Activated naive CD4-positive, alpha-beta T cell treated with Interleukin-2 at 50 U/mL for 16 hours (primary cell): ENCODE measurements at regions not wholly inside any gene's neighbourhood (a gene's known extent, or its start where the extent isn't known, plus 50 kb on each side); places are given as distances from the start of the nearest gene placed in this dataset.

Experiments used
- DNase-seq: peaks from one replicate; pipeline ENCODE4 v3.0.0-alpha.2; 2020

- DNase-seq = no peak
These were observed 1241.5 kb downstream of the BRD1 start for GRCh38 chr22:48585916-48586798.

DNA sequence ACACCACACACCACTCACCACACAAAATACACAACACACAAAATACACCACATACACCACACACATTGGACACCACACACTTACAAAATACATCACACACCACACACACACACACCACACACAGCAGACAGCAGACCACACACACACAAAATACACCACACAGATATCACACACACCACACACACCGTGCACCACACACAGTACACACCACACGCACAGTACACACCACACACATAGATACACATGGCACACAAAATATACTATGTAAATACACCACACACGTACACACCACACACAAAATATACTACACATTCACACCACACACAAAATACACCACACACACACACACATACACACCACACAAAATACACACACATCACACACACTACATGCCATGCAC lies 1243.5 kb downstream of the BRD1 start:
- DNase-seq = no peak

DNA sequence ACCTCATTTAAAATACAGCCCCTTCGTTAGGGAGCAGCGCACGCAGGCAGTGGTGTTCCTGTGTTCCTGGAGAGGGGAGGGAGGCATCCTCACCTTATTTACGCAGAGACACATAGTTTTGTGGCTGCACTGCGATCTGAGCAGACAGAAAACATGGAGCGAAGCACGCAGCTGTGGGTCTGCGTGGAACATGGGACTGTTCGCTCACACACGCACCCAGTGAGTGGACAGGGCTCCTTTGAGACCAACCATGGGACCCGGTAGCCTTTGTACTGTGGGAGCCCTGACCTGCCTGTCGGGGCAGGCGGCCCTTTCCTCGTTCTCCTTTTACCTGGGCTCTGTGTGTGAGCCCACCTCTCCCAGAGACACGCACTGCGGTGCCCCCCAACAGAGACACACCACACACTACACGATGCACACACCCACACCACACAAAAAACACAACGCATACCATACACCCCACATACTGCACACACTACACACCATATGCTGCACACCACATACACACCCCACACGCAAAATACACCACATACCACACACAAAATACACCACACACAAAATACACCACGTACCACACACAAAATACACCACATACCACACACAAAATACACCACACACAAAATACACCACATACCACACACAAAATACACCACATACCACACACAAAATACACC lies 1245.7 kb downstream of the BRD1 start:
- no peak for DNase-seq

GRCh38 chr22:48581205-48581766 lies 1246.4 kb downstream of the BRD1 start:
- no peak for DNase-seq

GRCh38 chr22:48580481-48580970 lies 1247.1 kb downstream of the BRD1 start:
- DNase-seq = no peak

DNA sequence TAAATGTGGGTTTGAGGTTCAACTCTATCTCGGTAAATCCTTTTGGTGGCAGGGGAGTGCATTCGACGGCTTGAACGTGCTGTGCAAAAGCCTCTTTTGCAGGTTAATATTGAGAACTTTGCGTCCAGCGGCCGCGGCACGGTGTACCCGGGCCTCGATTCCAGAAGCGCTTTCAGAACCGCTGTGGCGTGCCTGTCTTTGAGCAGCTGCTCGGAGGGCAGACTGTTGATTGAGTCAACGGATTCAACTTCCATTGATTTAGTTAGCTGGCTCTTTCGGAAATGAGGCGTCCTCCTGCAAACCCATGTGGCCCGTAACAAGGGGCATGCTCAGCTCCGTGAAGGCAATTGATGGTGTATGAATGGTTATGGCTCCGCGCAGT lies 1247.8 kb downstream of the BRD1 start:
- no peak for DNase-seq

DNA sequence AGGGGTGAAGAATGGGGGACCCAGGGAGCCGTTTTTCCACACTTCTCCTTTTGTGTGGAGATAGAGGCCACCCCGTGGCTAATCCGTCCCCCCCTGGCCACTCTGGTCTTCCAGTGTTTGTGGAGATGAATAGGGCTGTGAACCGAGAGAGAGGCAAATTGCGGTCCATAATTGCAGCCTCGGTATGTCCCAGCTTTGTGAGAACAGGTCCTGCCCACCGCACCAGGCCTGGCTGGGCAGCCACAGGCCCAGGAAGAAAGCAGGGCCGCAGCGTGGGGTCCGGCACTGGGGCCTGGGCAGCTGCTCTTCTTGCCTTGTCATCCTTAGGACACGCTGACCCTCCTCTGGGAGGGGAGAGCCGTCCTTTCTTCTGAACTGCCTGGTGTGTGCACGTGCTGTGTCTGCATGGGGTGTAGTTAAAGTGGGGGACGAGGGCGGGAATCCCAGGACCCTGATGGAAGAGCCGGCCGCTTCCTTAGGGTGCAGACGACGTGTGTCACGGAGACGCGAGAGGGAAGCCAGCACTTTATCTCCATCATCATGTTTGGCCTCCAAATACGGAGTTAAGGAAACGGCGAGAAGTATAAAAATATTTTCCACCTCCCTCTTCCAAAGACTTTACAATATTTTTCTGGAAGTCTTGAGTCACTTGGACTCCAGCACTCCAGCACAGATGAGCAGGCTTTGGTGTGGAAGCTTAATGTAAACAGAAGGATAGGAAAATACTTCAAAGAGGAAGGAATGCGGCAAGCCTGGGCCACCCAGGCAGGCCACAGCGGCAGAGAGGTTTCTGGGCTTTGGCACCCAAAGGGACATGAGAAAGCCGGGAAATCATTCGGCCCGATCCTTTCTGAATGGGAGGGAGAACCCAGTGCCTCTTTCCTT lies 1248.4 kb downstream of the BRD1 start:
- DNase-seq = no peak

GRCh38 chr22:48578138-48579042 lies 1249.3 kb downstream of the BRD1 start:
- no peak for DNase-seq

- DNase-seq = no peak
These were observed 1250.0 kb downstream of the BRD1 start for GRCh38 chr22:48577691-48578090.

GRCh38 chr22:48577014-48577690 lies 1250.5 kb downstream of the BRD1 start:
- DNase-seq = no peak

DNA sequence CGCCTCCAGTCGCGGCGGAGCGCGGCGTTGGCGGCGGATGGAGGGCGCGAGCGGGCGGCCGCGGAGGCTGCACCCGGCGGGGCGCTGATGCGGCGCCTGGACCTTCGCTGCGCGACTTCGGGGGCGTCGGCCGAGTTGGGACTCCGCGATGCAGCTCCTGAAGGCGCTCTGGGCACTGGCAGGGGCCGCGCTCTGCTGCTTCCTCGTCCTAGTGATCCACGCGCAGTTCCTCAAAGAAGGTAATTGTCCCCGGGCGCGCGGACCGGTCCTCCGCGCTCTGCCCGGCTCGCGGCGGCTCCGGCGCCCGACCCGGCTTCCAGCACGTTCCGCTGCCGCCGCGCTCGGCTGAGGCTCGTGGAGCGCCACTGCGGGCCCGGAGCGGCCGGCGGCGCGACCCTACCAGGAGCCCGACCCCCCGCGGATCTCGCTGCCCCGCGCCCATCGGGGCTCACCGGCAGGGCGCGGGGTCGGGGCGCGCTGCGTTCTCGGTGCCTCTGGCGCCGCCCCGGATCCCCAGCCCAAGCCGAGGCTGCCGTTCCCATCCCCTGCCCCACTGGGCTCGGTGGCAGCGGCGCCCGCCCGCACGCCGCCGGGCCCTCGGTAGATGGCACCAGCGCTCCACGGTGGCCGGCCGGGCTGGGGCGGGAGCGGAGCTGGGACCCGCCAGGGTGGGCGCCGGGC lies 1251.2 kb downstream of the BRD1 start:
- no peak for DNase-seq

DNA sequence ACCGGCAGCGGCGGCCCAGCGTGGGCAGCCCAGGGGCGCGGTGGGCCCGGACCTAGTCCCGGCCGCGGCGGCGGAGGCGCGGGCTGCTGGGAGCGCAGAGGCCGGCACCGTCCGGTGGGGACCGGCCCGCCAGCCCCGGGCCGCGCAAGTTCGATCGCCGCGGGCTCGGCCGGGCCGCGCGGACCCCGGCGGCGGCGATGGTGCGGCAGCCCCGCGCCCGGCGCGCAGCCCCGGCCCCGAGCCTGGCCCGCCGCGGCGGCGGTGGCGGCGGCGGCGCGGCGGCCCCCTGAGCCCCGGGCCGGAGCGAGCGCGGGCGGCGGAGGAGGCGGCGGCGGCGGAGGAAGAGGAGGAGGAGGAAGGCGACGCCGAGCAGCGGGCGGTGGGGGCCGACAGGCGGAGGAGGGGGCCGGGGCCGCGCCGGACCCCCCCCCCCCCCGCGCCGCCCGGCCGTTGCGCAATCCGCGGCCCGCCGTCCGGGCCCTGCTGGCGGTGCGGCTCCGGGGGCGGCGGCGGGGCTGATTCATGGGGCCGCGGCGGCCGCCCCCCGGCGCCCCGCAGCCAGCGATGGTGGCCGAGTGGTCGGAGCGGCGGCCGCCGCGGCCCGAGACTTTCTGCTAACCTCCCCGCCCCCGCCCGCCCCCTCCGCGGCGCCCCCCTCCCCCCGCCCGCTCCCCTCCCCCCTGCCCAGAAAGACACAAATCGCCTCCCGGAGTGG lies 1251.9 kb downstream of the BRD1 start:
- no peak for DNase-seq

DNA sequence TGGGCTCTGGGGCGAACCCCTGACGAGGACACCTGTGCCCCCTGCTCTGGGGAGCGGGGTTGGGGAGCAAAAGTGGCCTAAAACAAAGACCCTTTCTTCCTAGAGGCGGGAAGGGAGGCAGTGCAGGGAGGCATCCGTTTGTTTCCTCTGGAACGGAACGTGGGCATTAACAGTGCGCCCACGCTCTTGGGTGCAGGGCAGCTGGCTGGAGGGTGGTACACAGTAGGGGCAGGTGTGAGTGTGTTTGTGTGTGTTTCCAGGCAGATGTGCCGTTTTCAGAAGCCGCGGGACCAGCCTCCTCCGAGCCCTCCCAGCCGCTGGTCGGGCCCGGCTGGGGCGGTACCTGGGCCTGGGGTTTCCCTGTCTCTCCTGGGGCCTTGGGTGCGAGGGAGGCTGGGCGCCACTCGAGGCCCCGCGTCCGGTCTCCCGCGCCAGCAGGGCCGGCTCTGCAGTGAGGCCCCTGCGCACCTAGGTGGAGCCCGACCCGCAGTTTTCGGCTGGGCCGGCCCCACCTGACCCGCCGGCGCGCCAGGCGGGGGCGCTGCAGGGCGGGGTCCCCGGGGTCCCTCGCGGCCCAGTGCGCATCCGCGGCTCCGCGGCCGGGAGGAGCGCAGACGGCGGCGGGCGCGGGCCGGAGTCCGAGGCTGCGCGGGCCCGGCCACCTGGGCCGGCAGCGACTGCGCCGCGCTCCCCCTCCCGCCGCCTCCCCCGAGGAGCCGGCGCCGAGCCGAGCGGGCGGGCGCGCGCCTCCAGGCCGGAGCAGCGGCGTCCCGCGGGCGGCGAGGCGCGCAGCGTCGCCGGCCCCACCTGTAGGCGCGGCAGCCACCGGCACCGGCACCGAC lies 1252.7 kb downstream of the BRD1 start:
- DNase-seq = no peak

DNA sequence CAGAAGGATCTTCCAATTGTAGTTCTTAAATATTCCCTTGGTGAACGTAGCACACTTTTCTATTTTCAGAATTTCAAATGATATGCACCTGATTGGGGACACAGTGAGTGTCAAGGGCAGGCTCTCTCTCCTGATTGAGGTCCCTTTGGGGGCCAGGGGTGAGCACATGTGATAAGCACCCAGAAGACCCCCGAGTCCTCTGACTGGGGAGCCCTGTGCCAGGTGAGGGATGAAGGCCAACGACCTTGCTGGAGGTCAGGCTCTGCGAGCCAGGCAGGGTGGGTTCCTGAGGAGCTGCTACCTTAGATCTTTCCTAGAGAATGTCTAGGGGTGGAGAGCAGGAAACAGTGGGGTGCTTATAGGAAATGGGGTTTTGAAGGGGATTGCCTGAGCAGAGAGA lies 1253.9 kb downstream of the BRD1 start:
- no peak for DNase-seq

DNA sequence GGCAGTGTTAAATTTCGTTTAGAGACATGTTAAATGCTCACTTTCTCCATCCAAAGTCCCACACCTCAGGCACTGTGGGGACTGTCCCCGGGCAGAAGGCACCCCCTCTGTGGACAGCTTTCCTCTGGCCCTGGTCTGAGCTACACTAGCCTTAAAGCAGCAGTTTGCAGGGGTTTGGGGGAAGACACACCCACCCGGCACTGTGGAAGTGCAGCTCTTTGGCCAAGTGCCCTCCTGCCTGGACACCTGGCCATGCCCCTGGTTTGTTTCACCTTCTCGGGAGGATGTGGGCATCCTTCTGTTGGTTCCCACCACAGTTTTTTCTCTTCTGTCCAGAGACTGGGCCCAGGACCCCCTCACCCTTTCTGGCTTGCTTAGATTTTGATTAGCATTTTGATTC lies 1254.7 kb downstream of the BRD1 start:
- no peak for DNase-seq

DNA sequence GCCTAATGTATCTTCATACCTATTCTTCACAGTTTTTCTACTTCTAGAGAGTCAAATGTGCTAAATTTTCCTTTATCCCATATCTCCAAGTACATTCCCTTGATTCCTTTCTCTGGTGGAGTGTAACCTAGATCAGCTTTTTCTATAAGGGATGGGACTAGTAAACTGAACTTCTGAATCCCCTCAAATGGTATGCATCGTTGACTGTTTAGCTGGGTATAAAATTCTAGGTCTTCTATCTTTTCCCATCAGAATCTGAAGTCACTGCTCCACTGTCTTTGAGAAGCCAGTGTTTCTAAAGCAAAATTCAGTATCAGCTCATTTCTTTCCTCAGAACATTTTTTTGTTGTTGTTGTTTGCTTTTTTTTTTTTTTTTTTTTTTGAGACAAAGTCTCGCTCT lies 1256.8 kb downstream of the BRD1 start:
- DNase-seq = no peak

GRCh38 chr22:48569476-48570233 lies 1258.0 kb downstream of the BRD1 start:
- no peak for DNase-seq

DNA sequence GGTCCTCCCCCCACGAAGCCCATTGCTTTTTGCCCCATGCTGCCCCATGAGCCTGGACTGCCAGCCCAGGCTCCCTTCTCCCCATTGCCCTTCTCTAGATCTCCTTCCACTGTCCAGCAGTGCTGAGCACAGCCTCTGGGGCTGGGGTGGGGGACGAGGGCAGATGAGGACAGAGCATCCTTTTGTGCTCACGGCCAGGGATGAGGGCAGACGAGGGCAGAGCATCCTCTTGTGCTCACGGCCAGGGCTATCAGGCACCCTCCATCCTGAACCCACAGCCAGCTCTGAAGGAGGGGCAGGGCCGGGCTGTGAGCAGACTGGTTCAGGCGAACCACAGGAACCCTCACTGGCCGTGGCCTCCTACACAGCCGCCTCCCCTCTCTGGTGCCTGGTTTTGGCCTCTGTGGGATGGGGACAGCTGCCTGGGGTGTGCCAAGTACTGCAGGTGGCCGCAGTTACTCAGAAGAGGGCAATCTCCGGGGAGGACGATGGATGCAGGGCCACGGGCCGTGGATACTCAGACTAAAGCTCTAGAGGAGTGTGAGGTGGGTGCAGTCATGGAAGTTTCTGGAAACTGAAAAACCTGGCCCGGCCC lies 1258.8 kb downstream of the BRD1 start:
- DNase-seq = no peak
